ENCODE measurements at regions not wholly inside any gene's neighbourhood (a gene's known extent, or its start where the extent isn't known, plus 50 kb on each side); places are given as distances from the start of the nearest gene placed in this dataset.

GRCh38 chr7:112634107-112634506 lies 153.3 kb downstream of the LSMEM1 start:
- Histone ChIP-seq H3K36me3 (no peaks in the 10 kb centered on the region), H3K9me3 (no peaks in the 10 kb centered on the region), H3K27ac (no peak overlapping the region), H3K4me1 (no peaks in the 10 kb centered on the region), H3K27me3 (no peaks in the 10 kb centered on the region), H3K4me3 (no peak overlapping the region)
- WGBS, 2 donors = 78 to 79% methylated on average over 3 of the region's 3 CpGs
- DNase-seq (ENCODE audit: low spot score in 2 of 2) = no peak
- TF ChIP-seq POLR2A (IDR thresholded peaks at IDR 0.05) (no peak), CTCF (IDR thresholded peaks at IDR 0.05) (no peak), EP300 (IDR thresholded peaks at IDR 0.05) (no peak)

- H3K27me3 ChIP-seq = no peaks in the 10 kb centered on the region
- H3K4me3 ChIP-seq = no peak overlapping the region
- no peaks in the 10 kb centered on the region for H3K4me1 ChIP-seq
- no peaks in the 10 kb centered on the region for H3K9me3 ChIP-seq
- TF ChIP-seq EP300 (IDR thresholded peaks at IDR 0.05) (no peak), POLR2A (IDR thresholded peaks at IDR 0.05) (no peak), CTCF (IDR thresholded peaks at IDR 0.05) (no peak)
- no peak overlapping the region for H3K27ac ChIP-seq
- H3K36me3 ChIP-seq = no peaks in the 10 kb centered on the region
- no peak for DNase-seq (ENCODE audit: low spot score in 2 of 2)
Measured at GRCh38 chr7:112635742-112636141, 154.5 kb downstream of the TMEM168 start.

GRCh38 chr7:112638675-112639400 lies 151.4 kb downstream of the TMEM168 start:
- no peak for DNase-seq (ENCODE audit: low spot score in 2 of 2)
- 85% methylated on average over 2 of the region's 2 CpGs for WGBS, 2 donors
- TF ChIP-seq EP300 (IDR thresholded peaks at IDR 0.05) (no peak), POLR2A (IDR thresholded peaks at IDR 0.05) (no peak), CTCF (IDR thresholded peaks at IDR 0.05) (no peak)
- Histone ChIP-seq H3K36me3 (no peaks in the 10 kb centered on the region), H3K4me1 (no peaks in the 10 kb centered on the region), H3K27me3 (no peaks in the 10 kb centered on the region), H3K4me3 (no peak overlapping the region), H3K9me3 (peaks cover 0 to 13% (median 0%) of the 10 kb centered on the region in 4 donors), H3K27ac (no peak overlapping the region)

- Histone ChIP-seq H3K27me3 (no peaks in the 10 kb centered on the region), H3K9me3 (peaks cover 0 to 19% (median 0%) of the 10 kb centered on the region in 4 donors), H3K36me3 (no peaks in the 10 kb centered on the region), H3K4me1 (no peaks in the 10 kb centered on the region), H3K4me3 (no peak overlapping the region), H3K27ac (no peak overlapping the region)
- DNase-seq (ENCODE audit: low spot score in 2 of 2) = no peak
- 66 to 69% methylated on average over 1 of the region's 1 CpG for WGBS, 2 donors
- TF ChIP-seq CTCF (IDR thresholded peaks at IDR 0.05) = no peak
- TF ChIP-seq POLR2A (IDR thresholded peaks at IDR 0.05) = no peak
- TF ChIP-seq EP300 (IDR thresholded peaks at IDR 0.05) = no peak
Measured at GRCh38 chr7:112640685-112641084, 149.5 kb downstream of the TMEM168 start.

GRCh38 chr7:112646783-112647182 lies 143.4 kb downstream of the TMEM168 start:
- Histone ChIP-seq H3K9me3 (peaks cover 0 to 46% (median 4%) of the 10 kb centered on the region in 4 donors), H3K27me3 (no peaks in the 10 kb centered on the region)
- 43 to 45% methylated on average over 4 to 5 of the region's 5 CpGs for WGBS, 2 donors

More at GRCh38 chr7:112646783-112647182, 143.4 kb downstream of the TMEM168 start:
- no peaks in the 10 kb centered on the region for H3K36me3 ChIP-seq
- no peak for DNase-seq (ENCODE audit: low spot score in 2 of 2)
- H3K27ac ChIP-seq = no peak overlapping the region
- no peak overlapping the region for H3K4me3 ChIP-seq
- no peaks in the 10 kb centered on the region for H3K4me1 ChIP-seq
- TF ChIP-seq CTCF (IDR thresholded peaks at IDR 0.05) = no peak
- TF ChIP-seq EP300 (IDR thresholded peaks at IDR 0.05) = no peak
- no peak for TF ChIP-seq POLR2A (IDR thresholded peaks at IDR 0.05)
